ENCODE measurements at regions not wholly inside any gene's neighbourhood (a gene's known extent, or its start where the extent isn't known, plus 50 kb on each side); places are given as distances from the start of the nearest gene placed in this dataset.

- TF ChIP-seq CTCF (IDR thresholded peaks at IDR 0.05) (no peak), POLR2AphosphoS5 (IDR thresholded peaks at IDR 0.05; ENCODE audit: low read depth, low read length) (no peak), SIN3A (IDR thresholded peaks at IDR 0.05; ENCODE audit: borderline replicate concordance, insufficient read depth, low read depth, low read length) (no peak), TCF7L2 (IDR thresholded peaks at IDR 0.05; ENCODE audit: low read depth, low read length) (no peak)
Measured at GRCh38 chr2:180662941-180663471, 317.4 kb upstream of the UBE2E3 start.
